ENCODE measurements at regions not wholly inside any gene's neighbourhood (a gene's known extent, or its start where the extent isn't known, plus 50 kb on each side); places are given as distances from the start of the nearest gene placed in this dataset.
"Not testable (repeated sequence)": the region's sequence is repeated elsewhere in the genome, so short reads cannot be mapped to it uniquely, and the experiment has no call there.

- no peak for DNase-seq (ENCODE audit: low read depth in 1 of 2, low spot score in 1 of 2)
Measured at GRCh38 chrX:140447150-140447549, 57.7 kb downstream of the SOX3 start.

- no peak for DNase-seq (ENCODE audit: low read depth in 1 of 2, low spot score in 1 of 2)
Measured at GRCh38 chrX:140440876-140441275, 64.0 kb downstream of the SOX3 start.

- no peak for DNase-seq (ENCODE audit: low read depth in 1 of 2, low spot score in 1 of 2)
Measured at GRCh38 chrX:140439476-140439875, 65.4 kb downstream of the SOX3 start.

- no peak for DNase-seq (ENCODE audit: low read depth in 1 of 2, low spot score in 1 of 2)
Measured at GRCh38 chrX:140434347-140434746, 70.5 kb downstream of the SOX3 start.

- DNase-seq (ENCODE audit: low read depth in 1 of 2, low spot score in 1 of 2) = no peak
Measured at GRCh38 chrX:140433582-140433981, 71.3 kb downstream of the SOX3 start.

- DNase-seq (ENCODE audit: low read depth in 1 of 2, low spot score in 1 of 2) = no peak
Measured at GRCh38 chrX:140432346-140433175, 72.3 kb downstream of the SOX3 start.

GRCh38 chrX:140431521-140431920 is 73.3 kb downstream of the SOX3 start:
- DNase-seq (ENCODE audit: low read depth in 1 of 2, low spot score in 1 of 2) = no peak

- DNase-seq (ENCODE audit: low read depth in 1 of 2, low spot score in 1 of 2) = no peak
Measured at GRCh38 chrX:140425712-140426395, 79.0 kb downstream of the SOX3 start.

- no peak for DNase-seq (ENCODE audit: low read depth in 1 of 2, low spot score in 1 of 2)
Measured at GRCh38 chrX:140422501-140422900, 82.4 kb downstream of the SOX3 start.

GRCh38 chrX:140402131-140402530 is 102.7 kb downstream of the SOX3 start:
- not testable (repeated sequence) for DNase-seq (ENCODE audit: low read depth in 1 of 2, low spot score in 1 of 2)

- DNase-seq (ENCODE audit: low read depth in 1 of 2, low spot score in 1 of 2) = not testable (repeated sequence)
Measured at GRCh38 chrX:140396326-140396725, 108.5 kb downstream of the SOX3 start.

GRCh38 chrX:140393507-140393906 is 111.4 kb downstream of the SOX3 start:
- DNase-seq (ENCODE audit: low read depth in 1 of 2, low spot score in 1 of 2) = no peak

- DNase-seq (ENCODE audit: low read depth in 1 of 2, low spot score in 1 of 2) = no peak
Measured at GRCh38 chrX:140391313-140391712, 113.6 kb downstream of the SOX3 start.

- DNase-seq (ENCODE audit: low read depth in 1 of 2, low spot score in 1 of 2) = no peak
Measured at GRCh38 chrX:140389331-140389730, 115.5 kb downstream of the SOX3 start.

GRCh38 chrX:140362861-140363260 is 142.0 kb downstream of the SOX3 start:
- DNase-seq (ENCODE audit: low read depth in 1 of 2, low spot score in 1 of 2) = no peak

- DNase-seq (ENCODE audit: low read depth in 1 of 2, low spot score in 1 of 2) = no peak
Measured at GRCh38 chrX:140360924-140361323, 143.9 kb downstream of the SOX3 start.

- DNase-seq (ENCODE audit: low read depth in 1 of 2, low spot score in 1 of 2) = no peak
Measured at GRCh38 chrX:140360284-140360683, 144.6 kb downstream of the SOX3 start.

- no peak for DNase-seq (ENCODE audit: low read depth in 1 of 2, low spot score in 1 of 2)
Measured at GRCh38 chrX:140355922-140356321, 148.9 kb downstream of the SOX3 start.

- no peak for DNase-seq (ENCODE audit: low read depth in 1 of 2, low spot score in 1 of 2)
Measured at GRCh38 chrX:140355429-140355828, 149.4 kb downstream of the SOX3 start.

GRCh38 chrX:140354431-140355120 is 150.3 kb downstream of the SOX3 start:
- no peak for DNase-seq (ENCODE audit: low read depth in 1 of 2, low spot score in 1 of 2)

- no peak for DNase-seq (ENCODE audit: low read depth in 1 of 2, low spot score in 1 of 2)
Measured at GRCh38 chrX:140346729-140347128, 158.1 kb downstream of the SOX3 start.

All from activated T-helper 1 cell treated with anti-CD3 and anti-CD28 coated beads, Interleukin-2, amount 50 U/mL, for 16 hours (primary cell).